Natural killer cell (primary cell): ENCODE measurements at regions not wholly inside any gene's neighbourhood (a gene's known extent, or its start where the extent isn't known, plus 50 kb on each side); places are given as distances from the start of the nearest gene placed in this dataset.
"Not testable (repeated sequence)": the region's sequence is repeated elsewhere in the genome, so short reads cannot be mapped to it uniquely, and the experiment has no call there.

ENCODE experiments used
- ATAC-seq, 3 donors: fragments of 150-1000 bp in 2 of 3; fragments of 200-7000 bp in 1 of 3; cut with Tn5 transposase; 1 replicate in 1 of 3; 2 replicates in 2 of 3; pipeline ENCODE4 v1.10.0; 2021; ENCODE audit warnings: mild to moderate bottlenecking in 2 of 3, moderate library complexity in 2 of 3
- DNase-seq, 2 donors: peaks; one replicate each; pipeline versions ENCODE4 v3.0.0 to v3.0.0-alpha.2; 2013 to 2021; ENCODE audit warnings: mixed read lengths in 1 of 2
- H3K27ac ChIP-seq: one replicate; pipeline ENCODE4 v1.5.1; 2013; ENCODE audit warnings: mild to moderate bottlenecking, low read length
- H3K27me3 ChIP-seq: one replicate; pipeline ENCODE4 v1.6.1; 2013; ENCODE audit warnings: low read length; ENCODE audit not compliant: control insufficient read depth, insufficient read depth
- H3K36me3 ChIP-seq: one replicate; pipeline ENCODE4 v1.6.1; 2013; ENCODE audit warnings: low read length; ENCODE audit not compliant: control insufficient read depth, insufficient read depth
- H3K4me1 ChIP-seq: one replicate; pipeline ENCODE4 v1.6.1; 2013; ENCODE audit warnings: low read length; ENCODE audit not compliant: control insufficient read depth, insufficient read depth
- H3K4me3 ChIP-seq: one replicate; pipeline ENCODE4 v1.5.1; 2013; ENCODE audit warnings: low read length
- H3K9me3 ChIP-seq: one replicate; pipeline ENCODE4 v1.6.1; 2013; ENCODE audit warnings: low read length; ENCODE audit not compliant: control insufficient read depth, insufficient read depth
- H3K27ac Mint-ChIP-seq, 2 donors: one replicate each; pipeline ENCODE4 v1.8.0; 2022; ENCODE audit warnings: mild to moderate bottlenecking in 2 of 2, mixed read lengths in 2 of 2, moderate library complexity in 1 of 2
- H3K27me3 Mint-ChIP-seq, 2 donors: one replicate each; pipeline ENCODE4 v1.8.0; 2022; ENCODE audit warnings: low read depth in 2 of 2, mixed read lengths in 2 of 2
- H3K36me3 Mint-ChIP-seq: one replicate; pipeline ENCODE4 v1.8.0; 2022; ENCODE audit warnings: mixed read lengths
- H3K4me1 Mint-ChIP-seq, 2 donors: one replicate each; pipeline ENCODE4 v1.8.0; 2022; ENCODE audit warnings: mixed read lengths in 2 of 2
- H3K4me3 Mint-ChIP-seq: one replicate; pipeline ENCODE4 v1.8.0; 2022; ENCODE audit warnings: mild to moderate bottlenecking, moderate library complexity, mixed read lengths
- H3K9me3 Mint-ChIP-seq, 2 donors: one replicate each; pipeline ENCODE4 v1.8.0; 2022; ENCODE audit warnings: mixed read lengths in 2 of 2
- CTCF ChIP-seq: fragments of 200-600 bp; IDR thresholded peaks from one replicate; pipeline ENCODE4 v1.8.0; 2022; ENCODE audit warnings: antibody characterized with exemption
- WGBS: methylation state at CpG from one replicate; pipeline ENCODE4 v1.1.7; 2013; ENCODE audit warnings: missing lambda C conversion rate; ENCODE audit not compliant: insufficient coverage; 5-methylcytosine and 5-hydroxymethylcytosine counted together
- intact Hi-C: fragments of 100-400 bp; cut with micrococcal nuclease; formaldehyde crosslinking; loops from one replicate; pipeline ENCODE4 v1.14.2; 2022

- no peak for TF ChIP-seq CTCF
- Mint-ChIP-seq H3K4me3 (no peak overlapping the region), H3K27me3 (no peaks in the 10 kb centered on the region), H3K4me1 (no peaks in the 10 kb centered on the region), H3K9me3 (peaks cover 7 to 17% of the 10 kb centered on the region in 2 donors), H3K27ac (no peak overlapping the region), H3K36me3 (peaks cover 8% of the 10 kb centered on the region)
- DNase-seq (no peak), ATAC-seq (no peak)
- Histone ChIP-seq H3K4me1 (no peaks in the 10 kb centered on the region), H3K27me3 (no peaks in the 10 kb centered on the region), H3K27ac (no peak overlapping the region), H3K36me3 (no peaks in the 10 kb centered on the region), H3K9me3 (no peaks in the 10 kb centered on the region), H3K4me3 (no peak overlapping the region)
- no CpG with 5 or more reads among the region's 1 CpG for WGBS
- intact Hi-C loops: no loop called here
Observed at GRCh38 chr5:124021776-124022175, 509.8 kb downstream of the CSNK1G3 start.

DNA sequence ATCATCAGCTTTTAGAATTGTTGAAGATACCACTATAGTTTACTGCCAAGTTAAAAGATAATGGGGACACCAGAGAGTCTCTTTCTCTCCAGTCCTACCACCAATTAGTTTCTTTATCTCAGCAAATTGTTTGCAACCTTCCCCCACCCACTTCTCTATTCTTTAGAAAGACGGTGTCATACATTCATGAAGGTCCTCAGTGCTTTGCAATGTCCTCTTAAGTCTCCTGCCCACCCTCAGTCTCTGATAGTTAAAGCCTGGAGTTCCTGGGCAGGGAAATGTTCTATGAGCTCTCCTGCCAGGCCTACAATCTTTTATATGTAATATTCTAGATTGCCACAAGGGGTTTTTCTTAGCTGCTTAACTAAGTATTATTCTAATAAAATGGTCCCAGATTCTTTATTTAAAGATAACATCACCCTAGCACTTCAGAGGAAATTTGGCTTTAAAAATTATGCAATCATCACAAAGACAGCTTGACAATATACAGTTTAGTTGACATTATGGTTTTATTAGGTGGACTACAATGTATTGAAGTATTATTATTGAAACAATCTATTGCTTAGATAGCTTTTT is 509.2 kb downstream of the CSNK1G3 start:
- no peaks in the 10 kb centered on the region for H3K9me3 ChIP-seq
- H3K4me1 Mint-ChIP-seq: no peaks in the 10 kb centered on the region

GRCh38 chr5:124017321-124017720 is 505.3 kb downstream of the CSNK1G3 start:
- H3K27ac Mint-ChIP-seq, intact Hi-C loops, H3K27me3 Mint-ChIP-seq, H3K27ac ChIP-seq, H3K36me3 ChIP-seq, H3K4me1 Mint-ChIP-seq, H3K9me3 ChIP-seq, DNase-seq, ATAC-seq, H3K4me1 ChIP-seq, H3K36me3 Mint-ChIP-seq, H3K4me3 ChIP-seq, H3K27me3 ChIP-seq, H3K4me3 Mint-ChIP-seq: not testable (repeated sequence)
- WGBS: no CpG with 5 or more reads among the region's 5 CpGs
- H3K9me3 Mint-ChIP-seq: peaks cover 12 to 13% of the 10 kb centered on the region in 2 donors

More for the DNA sequence above, 509.2 kb downstream of the CSNK1G3 start:
- no peak for TF ChIP-seq CTCF
- Histone ChIP-seq H3K36me3 (no peaks in the 10 kb centered on the region), H3K4me1 (no peaks in the 10 kb centered on the region), H3K4me3 (no peak overlapping the region), H3K27ac (no peak overlapping the region), H3K27me3 (no peaks in the 10 kb centered on the region)
- WGBS: 69% methylated on average over 1 of the region's 1 CpG
- ATAC-seq (no peak), DNase-seq (no peak)
- intact Hi-C loops: no loop called here
- no peak overlapping the region for H3K4me3 Mint-ChIP-seq
- H3K27ac Mint-ChIP-seq: no peak overlapping the region
- no peaks in the 10 kb centered on the region for H3K27me3 Mint-ChIP-seq
- H3K9me3 Mint-ChIP-seq: peaks cover 4 to 15% of the 10 kb centered on the region in 2 donors
- peaks cover 8% of the 10 kb centered on the region for H3K36me3 Mint-ChIP-seq

- no CpG with 5 or more reads among the region's 2 CpGs for WGBS
- Histone ChIP-seq H3K9me3 (no peaks in the 10 kb centered on the region), H3K27me3 (no peaks in the 10 kb centered on the region), H3K4me3 (no peak overlapping the region), H3K36me3 (no peaks in the 10 kb centered on the region), H3K27ac (no peak overlapping the region), H3K4me1 (no peaks in the 10 kb centered on the region)
- no peak overlapping the region for H3K27ac Mint-ChIP-seq
- H3K4me3 Mint-ChIP-seq: no peak overlapping the region
- no peaks in the 10 kb centered on the region for H3K27me3 Mint-ChIP-seq
- ATAC-seq (no peak), DNase-seq (no peak)
- no peak for TF ChIP-seq CTCF
- peaks cover 8% of the 10 kb centered on the region for H3K36me3 Mint-ChIP-seq
- intact Hi-C loops: no loop called here
- no peaks in the 10 kb centered on the region for H3K4me1 Mint-ChIP-seq
- H3K9me3 Mint-ChIP-seq: peaks cover 9 to 20% of the 10 kb centered on the region in 2 donors
Observed at GRCh38 chr5:124007675-124008398, 495.9 kb downstream of the CSNK1G3 start.
